Osteoblast (primary cell): ENCODE measurements at regions not wholly inside any gene's neighbourhood (a gene's known extent, or its start where the extent isn't known, plus 50 kb on each side); places are given as distances from the start of the nearest gene placed in this dataset.

Source experiments
- DNase-seq: peaks from one replicate; pipeline ENCODE4 v3.0.0; 2011; ENCODE audit warnings: low spot score, mixed read lengths; ENCODE audit not compliant: insufficient read length; ENCODE audit errors: missing footprints
- H2AFZ ChIP-seq: 2 replicates; pipeline ENCODE4 v1.6.0; 2011; ENCODE audit warnings: mild to moderate bottlenecking, low read length
- H3K27ac ChIP-seq: 2 replicates; pipeline ENCODE4 v1.5.1; 2011; ENCODE audit warnings: mild to moderate bottlenecking, low read depth, low read length, moderate library complexity
- H3K27me3 ChIP-seq: 2 replicates; pipeline ENCODE4 v1.6.0; 2012; ENCODE audit warnings: mild to moderate bottlenecking, control low read depth, inconsistent platforms, low read length, moderate library complexity; ENCODE audit not compliant: insufficient read depth
- H3K36me3 ChIP-seq: 2 replicates; pipeline ENCODE4 v1.5.1; 2011; ENCODE audit warnings: mild to moderate bottlenecking, low read length, control low read depth, moderate library complexity; ENCODE audit not compliant: insufficient read depth
- H3K4me1 ChIP-seq: 2 replicates; pipeline ENCODE4 v1.5.1; 2011; ENCODE audit warnings: mild to moderate bottlenecking, low read length, control low read depth, moderate library complexity; ENCODE audit not compliant: insufficient read depth
- H3K4me2 ChIP-seq: 2 replicates; pipeline ENCODE4 v1.6.0; 2011; ENCODE audit warnings: mild to moderate bottlenecking, low read length; ENCODE audit not compliant: insufficient read depth
- H3K4me3 ChIP-seq: fragments of 200-600 bp; sonication (generic); 3 replicates; pipeline ENCODE4 v1.5.1; 2012; ENCODE audit warnings: mild to moderate bottlenecking, low read length, inconsistent platforms; ENCODE audit not compliant: insufficient read depth
- H3K79me2 ChIP-seq: 2 replicates; pipeline ENCODE4 v1.6.0; 2012; ENCODE audit warnings: mild to moderate bottlenecking, low read length, control low read depth, inconsistent platforms; ENCODE audit not compliant: insufficient read depth
- H3K9me3 ChIP-seq: 2 replicates; pipeline ENCODE4 v1.5.1; 2011; ENCODE audit warnings: low read depth, low read length, control low read depth
- H4K20me1 ChIP-seq: 2 replicates; pipeline ENCODE4 v1.6.0; 2012; ENCODE audit warnings: mild to moderate bottlenecking, low read length, control low read depth; ENCODE audit not compliant: insufficient read depth
- CTCF ChIP-seq: IDR thresholded peaks from 2 replicates; pipeline ENCODE4 v1.5.1; 2011; ENCODE audit warnings: mild to moderate bottlenecking, low read depth, low read length, moderate library complexity; ENCODE audit errors: extremely low read depth

- no peaks in the 10 kb centered on the region for H3K27me3 ChIP-seq
- no peak overlapping the region for H3K4me2 ChIP-seq
- TF ChIP-seq CTCF = no peak
- H3K27ac ChIP-seq = no peak overlapping the region
- H3K4me3 ChIP-seq = no peak overlapping the region
- no peaks in the 10 kb centered on the region for H3K79me2 ChIP-seq
- H3K36me3 ChIP-seq = no peaks in the 10 kb centered on the region
- no peaks in the 10 kb centered on the region for H3K9me3 ChIP-seq
- H2AFZ ChIP-seq = no peak overlapping the region
- H3K4me1 ChIP-seq = no peaks in the 10 kb centered on the region
- H4K20me1 ChIP-seq = no peaks in the 10 kb centered on the region
- no peak for DNase-seq
These were observed 405.3 kb downstream of the PCDH20 start for GRCh38 chr13:61010358-61010757.

GRCh38 chr13:61002686-61003085 lies 413.0 kb downstream of the PCDH20 start:
- H4K20me1 ChIP-seq = no peaks in the 10 kb centered on the region
- H3K4me2 ChIP-seq = no peak overlapping the region
- H3K27me3 ChIP-seq = no peaks in the 10 kb centered on the region
- no peak overlapping the region for H3K27ac ChIP-seq
- no peak for TF ChIP-seq CTCF
- H3K36me3 ChIP-seq = no peaks in the 10 kb centered on the region
- no peak overlapping the region for H3K4me3 ChIP-seq
- DNase-seq = no peak
- no peak overlapping the region for H2AFZ ChIP-seq
- no peaks in the 10 kb centered on the region for H3K4me1 ChIP-seq
- H3K9me3 ChIP-seq = no peaks in the 10 kb centered on the region
- no peaks in the 10 kb centered on the region for H3K79me2 ChIP-seq

DNA sequence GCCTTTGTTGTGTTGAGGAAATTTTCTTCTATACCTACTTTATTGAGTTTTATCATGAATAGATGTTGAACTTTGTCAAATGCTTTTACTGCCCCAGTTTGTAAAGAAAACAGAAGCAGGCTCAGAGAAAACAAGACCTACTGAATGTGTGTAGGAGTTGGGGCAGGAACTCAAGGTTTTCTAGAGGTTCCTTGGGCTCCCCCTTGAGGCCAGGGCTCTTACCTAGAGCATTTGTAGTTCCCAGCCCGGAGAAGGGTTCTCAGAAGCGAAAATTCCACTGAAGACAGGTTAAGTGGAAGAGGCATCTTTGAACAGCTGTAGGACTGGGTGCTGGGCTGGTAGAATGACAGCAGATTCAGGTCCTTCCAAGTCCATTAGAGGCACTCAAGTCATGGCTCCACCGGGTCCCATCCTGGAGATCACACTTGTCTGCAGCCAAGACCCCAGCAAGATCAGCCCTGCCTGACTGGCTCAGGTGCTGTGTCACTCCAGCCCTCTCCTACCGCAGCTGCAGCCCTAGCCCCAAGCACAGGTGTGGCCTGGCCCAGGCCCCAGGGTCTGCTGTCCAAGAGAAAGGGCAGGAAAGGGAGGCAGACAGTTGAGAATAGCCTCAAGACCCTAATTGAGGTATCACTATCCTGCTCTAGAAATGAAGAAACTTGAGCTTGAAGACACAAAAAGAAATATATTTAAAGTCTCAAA lies 425.5 kb downstream of the PCDH20 start:
- no peak for TF ChIP-seq CTCF

DNA sequence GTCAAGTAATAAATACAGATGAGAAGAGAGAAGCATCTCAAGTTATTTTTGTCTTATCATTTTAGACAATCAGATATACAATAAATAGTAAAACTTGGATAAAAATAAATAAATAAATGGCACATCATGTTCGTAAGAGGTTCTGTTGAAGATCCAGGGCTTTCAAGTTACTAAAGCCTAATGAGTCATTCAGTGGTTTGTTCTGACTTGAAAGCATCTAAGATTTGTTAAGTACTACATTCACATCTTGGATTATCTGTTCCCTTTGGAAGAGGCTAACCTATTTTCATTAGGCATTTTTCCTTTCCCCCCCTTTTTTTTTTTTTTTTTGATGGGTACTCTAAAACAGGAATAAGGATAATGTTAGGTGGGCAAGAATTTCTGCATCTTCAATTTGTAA lies 429.3 kb downstream of the PCDH20 start:
- Histone ChIP-seq H2AFZ (no peak overlapping the region), H3K79me2 (no peaks in the 10 kb centered on the region), H3K4me2 (no peak overlapping the region), H3K36me3 (no peaks in the 10 kb centered on the region), H3K4me3 (no peak overlapping the region), H3K9me3 (no peaks in the 10 kb centered on the region), H3K4me1 (no peaks in the 10 kb centered on the region), H3K27ac (no peak overlapping the region), H3K27me3 (no peaks in the 10 kb centered on the region), H4K20me1 (no peaks in the 10 kb centered on the region)
- TF ChIP-seq CTCF = no peak
- no peak for DNase-seq

More for the DNA sequence above, 425.5 kb downstream of the PCDH20 start:
- DNase-seq = no peak
- Histone ChIP-seq H3K9me3 (no peaks in the 10 kb centered on the region), H3K27me3 (no peaks in the 10 kb centered on the region), H3K79me2 (no peaks in the 10 kb centered on the region), H3K4me2 (no peak overlapping the region), H3K36me3 (no peaks in the 10 kb centered on the region), H4K20me1 (no peaks in the 10 kb centered on the region), H3K27ac (no peak overlapping the region), H3K4me3 (no peak overlapping the region), H3K4me1 (no peaks in the 10 kb centered on the region), H2AFZ (no peak overlapping the region)
